GM21723 (cell line): ENCODE measurements at regions not wholly inside any gene's neighbourhood (a gene's known extent, or its start where the extent isn't known, plus 50 kb on each side); places are given as distances from the start of the nearest gene placed in this dataset.

ENCODE experiments used
- ATAC-seq: cut with Tn5 transposase; IDR thresholded peaks from one replicate; pipeline ENCODE4 v1.9.1; 2021; ENCODE audit warnings: mild to moderate bottlenecking, moderate library complexity; ENCODE audit not compliant: unreplicated experiment

- no peak for ATAC-seq
Measured at GRCh38 chr2:104745846-104746245, 108.1 kb upstream of the POU3F3 start.

GRCh38 chr2:104746299-104746698, 107.6 kb upstream of the POU3F3 start:
- ATAC-seq = no peak

GRCh38 chr2:104746858-104747257, 107.1 kb upstream of the POU3F3 start:
- no peak for ATAC-seq

GRCh38 chr2:104749856-104750460, 104.0 kb upstream of the POU3F3 start:
- ATAC-seq = no peak

- no peak for ATAC-seq
Measured at GRCh38 chr2:104752504-104752903, 101.4 kb upstream of the POU3F3 start.

GRCh38 chr2:104755026-104755878, 98.7 kb upstream of the POU3F3 start:
- no peak for ATAC-seq

- ATAC-seq = no peak
Measured at GRCh38 chr2:104756118-104756517, 97.8 kb upstream of the POU3F3 start.

- ATAC-seq = no peak
Measured at GRCh38 chr2:104757056-104757455, 96.9 kb upstream of the POU3F3 start.

- no peak for ATAC-seq
Measured at GRCh38 chr2:104758199-104758620, 95.7 kb upstream of the POU3F3 start.

- ATAC-seq = no peak
Measured at GRCh38 chr2:104762031-104762430, 91.9 kb upstream of the POU3F3 start.

GRCh38 chr2:104766683-104767082, 87.2 kb upstream of the POU3F3 start:
- ATAC-seq = no peak

- no peak for ATAC-seq
Measured at GRCh38 chr2:104768694-104769093, 85.2 kb upstream of the POU3F3 start.

- ATAC-seq = no peak
Measured at GRCh38 chr2:104769096-104769495, 84.8 kb upstream of the POU3F3 start.

- ATAC-seq = no peak
Measured at GRCh38 chr2:104772996-104773395, 80.9 kb upstream of the POU3F3 start.

- ATAC-seq = no peak
Measured at GRCh38 chr2:104774631-104775030, 79.3 kb upstream of the POU3F3 start.

GRCh38 chr2:104777721-104778120, 76.2 kb upstream of the POU3F3 start:
- no peak for ATAC-seq

- no peak for ATAC-seq
Measured at GRCh38 chr2:104781151-104781550, 72.8 kb upstream of the POU3F3 start.

- ATAC-seq = no peak
Measured at GRCh38 chr2:104784264-104784663, 69.7 kb upstream of the POU3F3 start.

- no peak for ATAC-seq
Measured at GRCh38 chr2:104786204-104786603, 67.7 kb upstream of the POU3F3 start.

GRCh38 chr2:104786821-104787220, 67.1 kb upstream of the POU3F3 start:
- no peak for ATAC-seq

GRCh38 chr2:104787298-104788065, 66.4 kb upstream of the POU3F3 start:
- no peak for ATAC-seq
